ENCODE measurements at regions not wholly inside any gene's neighbourhood (a gene's known extent, or its start where the extent isn't known, plus 50 kb on each side); places are given as distances from the start of the nearest gene placed in this dataset.
"Not testable (repeated sequence)": the region's sequence is repeated elsewhere in the genome, so short reads cannot be mapped to it uniquely, and the experiment has no call there.

DNA sequence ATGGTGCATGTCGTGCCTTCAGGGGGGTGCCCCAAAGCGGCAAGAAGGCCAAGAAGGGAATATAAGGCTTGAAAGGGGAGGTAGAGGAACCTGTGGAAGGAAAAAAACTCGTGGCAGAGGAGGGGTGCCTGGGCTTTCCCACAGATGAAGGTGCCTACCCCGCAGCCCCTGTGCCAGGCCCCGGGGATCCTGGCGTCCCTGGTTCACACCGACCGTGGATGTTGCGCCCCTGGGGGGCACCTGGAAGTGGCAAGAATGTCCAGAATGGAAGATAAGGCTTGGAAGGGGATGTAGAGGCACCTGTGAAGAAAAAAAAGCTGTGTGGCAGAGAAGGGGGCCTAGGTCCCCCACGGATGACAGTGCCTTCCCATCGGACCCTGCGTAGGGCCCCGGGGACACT, 282.2 kb downstream of the ALG10 start:
- DNase-seq (ENCODE audit: low spot score): no peak

DNA sequence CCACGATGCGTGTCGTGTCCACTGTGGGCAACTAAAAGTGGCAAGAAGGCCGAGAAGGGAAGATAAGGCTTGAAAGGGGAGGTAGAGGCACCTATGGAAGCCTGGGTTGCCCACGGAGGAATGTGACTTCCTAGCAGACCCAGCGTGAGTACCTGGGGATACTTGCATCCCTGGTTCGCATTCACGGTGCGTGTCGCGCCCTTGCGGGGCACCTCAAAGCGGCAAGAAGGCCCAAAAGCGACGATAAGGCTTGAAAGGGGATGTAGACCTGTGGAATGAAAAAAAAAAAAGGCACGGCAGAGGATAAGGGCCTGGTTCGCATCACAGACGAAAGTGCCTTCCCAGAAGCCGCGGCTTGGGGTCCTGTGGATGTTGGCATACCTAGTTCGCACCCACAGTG, 282.9 kb downstream of the ALG10 start:
- DNase-seq (ENCODE audit: low spot score): no peak

DNA sequence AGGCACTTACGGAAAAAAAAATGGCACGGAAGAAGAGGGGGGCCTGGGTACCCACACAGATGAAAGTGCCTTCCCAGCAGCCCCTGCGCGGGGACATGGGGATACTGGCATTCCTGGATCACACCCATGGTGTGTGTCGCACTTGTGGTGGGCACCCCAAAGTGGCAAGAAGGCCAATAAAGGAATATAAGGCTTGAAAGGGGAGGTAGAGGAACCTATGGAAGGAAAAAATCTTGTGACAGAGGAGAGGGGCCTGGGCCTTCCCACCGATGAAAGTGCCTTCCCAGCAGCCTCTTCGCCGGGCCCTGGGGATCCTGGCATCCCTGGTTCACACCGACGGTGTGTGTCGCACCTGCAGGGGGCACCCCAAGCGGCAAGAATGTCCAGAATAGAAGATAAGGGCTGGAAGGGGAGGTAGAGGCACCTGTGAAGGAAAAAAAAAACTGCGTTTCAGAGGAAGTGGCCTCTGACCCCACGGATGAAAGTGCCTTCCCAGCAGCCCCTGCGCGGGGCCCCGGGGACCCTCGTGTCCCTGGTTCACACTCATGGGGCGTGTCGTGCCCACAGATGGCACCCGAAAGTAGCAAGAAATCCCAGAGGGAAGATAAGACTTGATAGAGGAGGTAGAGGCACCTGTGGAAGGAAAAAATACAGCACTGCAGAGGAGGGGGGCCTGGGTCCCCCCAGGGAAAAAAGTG, 284.0 kb downstream of the ALG10 start:
- DNase-seq (ENCODE audit: low spot score): no peak

DNA sequence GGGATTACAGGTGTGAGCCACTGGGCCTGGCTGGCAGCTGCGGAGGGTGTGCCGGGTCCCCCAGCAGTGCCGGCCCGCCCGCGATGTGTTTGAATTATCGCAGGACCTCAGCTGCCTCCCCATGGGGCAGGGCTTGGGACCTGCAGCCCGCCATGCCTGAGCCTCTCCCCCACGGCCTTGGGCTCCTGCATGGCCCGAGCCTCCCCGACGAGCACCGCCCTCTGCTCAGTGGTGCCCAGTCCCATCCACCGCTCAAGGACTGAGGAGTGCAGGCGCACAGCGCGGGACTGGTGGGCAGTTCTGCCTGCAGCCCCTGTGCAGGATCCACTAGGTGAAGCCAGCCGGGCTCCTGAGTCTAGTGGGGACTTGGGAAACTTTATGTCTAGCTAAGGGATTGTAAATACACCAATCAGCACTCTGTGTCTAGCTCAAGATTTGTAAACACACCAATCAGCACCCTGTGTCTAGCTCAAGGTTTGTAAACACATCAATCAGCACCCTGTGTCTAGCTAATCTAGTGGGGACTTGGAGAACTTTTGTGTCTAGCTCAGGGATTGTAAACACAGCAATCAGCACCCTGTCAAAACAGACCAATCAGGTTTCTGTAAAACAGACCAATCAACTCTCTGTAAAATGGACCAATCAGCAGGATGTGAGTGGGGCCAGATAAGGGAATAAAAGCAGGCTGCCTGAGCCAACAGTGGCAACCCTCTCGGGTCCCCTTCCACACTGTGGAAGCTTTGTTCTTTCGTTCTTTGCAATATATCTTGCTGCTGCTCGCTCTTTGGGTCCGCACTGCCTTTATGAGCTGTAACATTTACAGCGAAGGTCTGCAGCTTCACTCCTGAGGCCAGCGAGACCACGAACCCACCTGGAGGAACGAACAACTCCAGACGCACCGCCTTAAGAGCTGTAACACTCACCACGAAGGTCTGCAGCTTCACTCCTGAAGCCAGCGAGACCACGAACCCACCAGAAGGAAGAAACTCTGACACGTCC, 287.8 kb downstream of the ALG10 start:
- DNase-seq (ENCODE audit: low spot score): not testable (repeated sequence)

DNA sequence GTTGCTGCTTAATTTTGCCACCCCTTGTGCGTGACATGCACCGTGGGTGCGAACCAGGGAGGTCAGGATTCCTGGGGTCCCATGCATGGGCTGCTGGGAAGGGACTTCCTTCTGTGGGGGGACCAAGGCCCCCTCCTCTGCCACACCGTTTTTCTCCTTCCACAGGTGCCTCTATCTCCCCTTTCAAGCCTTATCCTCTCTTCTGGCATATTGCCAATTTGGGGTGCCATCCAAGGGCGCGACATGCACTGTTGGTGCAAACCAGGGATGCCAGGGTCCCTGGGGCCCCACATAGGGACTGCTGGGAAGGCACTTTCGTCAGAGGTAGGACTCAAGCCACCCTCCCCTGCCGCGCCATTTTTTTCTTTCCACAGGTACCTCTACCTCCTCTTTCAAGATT, 289.0 kb downstream of the ALG10 start:
- no peak for DNase-seq (ENCODE audit: low spot score)

DNA sequence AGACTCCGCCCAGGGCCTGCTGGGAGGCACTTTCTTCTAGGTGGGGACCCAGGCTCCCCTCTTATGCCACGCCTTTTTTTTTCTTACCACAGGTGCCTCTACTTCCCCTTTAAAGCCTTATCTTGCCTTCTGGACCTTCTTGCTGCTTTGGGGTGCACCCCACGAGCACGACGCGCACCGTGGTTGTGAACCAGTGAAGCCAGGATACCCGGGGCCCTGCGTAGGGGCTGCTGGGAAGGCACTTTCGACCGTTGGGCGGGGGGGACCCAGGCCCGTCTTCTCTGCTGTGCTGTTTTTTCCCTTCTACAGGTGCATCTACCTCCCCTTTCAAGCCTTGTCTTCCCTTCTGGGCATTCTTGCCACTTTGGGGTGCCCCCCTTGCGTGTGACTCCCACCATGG, 305.4 kb downstream of the ALG10 start:
- DNase-seq (ENCODE audit: low spot score): no peak

DNA sequence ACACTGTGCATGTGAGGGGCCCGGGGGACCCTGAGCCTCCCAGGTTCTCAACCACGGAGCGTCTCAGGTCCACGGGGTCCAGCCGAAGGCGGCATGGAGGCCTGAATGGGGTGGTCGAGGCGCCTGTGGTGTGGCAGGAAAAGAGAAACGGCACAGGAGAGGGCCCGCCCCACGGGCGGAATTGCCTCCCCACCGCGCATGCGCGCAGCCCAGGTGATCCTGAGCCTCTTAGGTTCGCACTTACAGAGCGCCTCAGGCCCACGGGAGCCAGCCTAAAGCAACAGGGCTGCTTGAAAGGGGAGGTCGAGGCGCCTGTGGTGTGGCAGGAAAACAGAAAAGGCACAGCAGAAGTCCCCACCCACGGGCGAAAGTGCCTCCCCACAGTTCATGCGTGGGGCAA, 311.0 kb downstream of the ALG10 start:
- DNase-seq (ENCODE audit: low spot score): no peak

DNA sequence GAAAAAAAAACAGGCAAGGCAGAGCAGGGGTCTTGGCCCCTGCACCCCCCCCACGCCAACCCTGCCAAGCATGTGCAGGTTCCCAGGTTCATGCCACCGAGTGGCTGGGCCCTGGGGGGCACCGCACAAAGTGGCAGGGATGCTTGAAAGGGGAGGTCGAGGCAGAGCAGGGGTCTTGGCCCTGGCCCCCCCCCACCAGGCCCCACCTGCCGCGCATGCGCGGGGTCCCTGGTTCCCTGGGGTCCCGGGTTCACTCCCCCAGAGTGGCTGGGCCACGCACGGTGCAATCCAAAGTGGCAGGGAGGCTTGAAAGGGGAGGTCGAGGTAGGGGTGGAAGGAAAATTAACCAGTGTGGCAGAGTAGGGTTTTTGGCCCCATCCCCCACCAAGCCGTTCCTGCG, 312.2 kb downstream of the ALG10 start:
- DNase-seq (ENCODE audit: low spot score): no peak

DNA sequence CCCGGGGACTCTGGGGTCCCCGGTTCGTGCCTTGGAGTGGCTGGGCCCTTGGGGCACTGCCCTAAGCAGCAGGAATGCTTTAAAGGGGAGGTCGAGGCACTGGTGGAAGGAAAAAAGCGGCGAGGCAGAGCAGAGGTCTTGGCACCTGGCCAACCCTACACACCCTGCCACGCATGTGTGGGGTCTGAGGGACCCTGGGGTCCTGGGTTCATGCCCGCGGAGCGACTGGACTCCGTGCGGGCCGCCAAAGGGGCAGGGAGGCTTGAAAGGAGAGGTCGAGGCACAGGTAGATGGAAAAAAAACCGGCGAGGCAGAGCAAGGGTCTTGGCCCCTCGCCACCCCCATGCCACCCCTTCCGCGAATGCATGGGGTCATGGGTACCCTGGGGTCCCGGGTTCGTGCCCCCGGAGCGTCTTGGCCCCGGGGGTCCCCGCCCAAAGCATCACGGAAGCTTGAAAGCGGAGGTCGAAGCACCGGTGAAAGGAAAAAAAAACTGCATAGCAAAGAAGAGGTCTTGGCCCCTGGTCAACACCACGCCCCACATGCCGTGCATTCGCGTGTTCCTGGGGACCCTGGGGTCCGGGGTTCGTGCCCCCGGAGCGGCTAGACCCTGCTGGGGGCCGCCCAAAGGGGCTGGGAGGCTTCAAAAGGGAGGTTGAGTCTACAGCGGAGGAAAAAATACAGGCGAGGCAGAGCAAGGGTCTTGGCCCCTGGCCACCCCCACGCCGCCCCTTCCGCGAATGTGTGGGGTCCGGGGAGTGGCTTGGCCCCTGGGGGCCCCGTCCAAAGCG, 312.9 kb downstream of the ALG10 start:
- DNase-seq (ENCODE audit: low spot score): no peak

DNA sequence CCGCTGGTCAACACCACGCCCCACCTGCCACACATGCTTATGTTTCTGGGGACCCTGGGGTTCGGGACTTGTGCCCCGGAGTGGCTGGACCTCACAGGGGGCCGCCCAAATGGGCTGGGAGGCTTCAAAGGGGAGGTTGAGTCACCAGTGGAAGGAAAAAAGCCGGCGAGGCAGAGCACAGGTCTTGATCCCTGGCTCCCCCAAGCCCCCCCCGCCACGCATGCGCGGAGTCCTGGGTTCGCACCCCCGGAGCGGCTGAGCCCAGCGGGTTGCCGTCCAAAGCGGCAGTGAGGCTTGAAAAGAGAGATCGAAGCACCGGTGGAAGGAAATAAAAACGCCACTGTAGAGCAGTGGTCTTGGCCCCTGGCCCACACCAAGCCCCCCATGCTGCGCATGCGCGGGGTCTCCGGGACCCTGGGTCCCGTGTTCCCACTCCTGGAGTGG, 313.5 kb downstream of the ALG10 start:
- no peak for DNase-seq (ENCODE audit: low spot score)

DNA sequence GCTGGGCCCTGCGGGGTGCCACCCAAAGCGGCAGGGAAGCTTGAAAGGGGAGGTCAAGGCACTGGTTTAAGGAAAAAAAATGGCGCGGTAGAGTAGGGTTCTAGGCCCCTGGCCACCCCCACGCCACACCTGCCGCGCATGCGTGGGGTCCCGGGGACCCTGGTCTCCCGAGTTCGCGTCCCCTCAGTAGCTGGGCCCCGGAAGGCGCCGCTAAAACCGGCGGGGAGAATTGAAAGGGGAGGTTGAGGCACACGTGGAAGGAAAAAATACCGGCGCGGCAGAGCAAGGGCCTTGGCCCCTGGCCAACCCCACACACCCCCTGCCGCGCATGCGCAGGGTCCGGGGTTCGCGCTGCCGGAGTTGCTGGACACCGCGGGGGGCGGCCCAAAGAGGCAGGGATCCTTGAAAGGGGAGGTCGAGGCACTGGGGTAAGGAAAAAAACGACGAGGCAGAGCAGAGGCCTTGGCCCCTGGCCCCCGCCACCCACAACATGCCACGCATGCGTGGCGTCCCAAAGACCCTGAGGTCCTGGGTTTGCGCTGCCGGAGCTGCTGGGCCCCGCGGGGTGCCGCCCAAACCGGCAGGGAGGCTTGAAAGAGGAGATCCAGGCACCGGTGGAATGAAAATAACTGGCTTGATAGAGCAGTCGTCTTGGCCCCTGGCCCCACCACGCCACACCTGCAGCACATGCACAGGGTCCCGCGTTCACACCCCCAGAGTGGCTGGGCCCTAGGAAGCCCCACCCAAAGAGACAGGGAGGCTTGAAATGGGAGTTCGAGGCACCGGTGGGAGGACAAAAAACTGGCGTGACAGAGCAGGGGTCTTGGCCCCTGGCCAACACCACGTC, 314.5 kb downstream of the ALG10 start:
- no peak for DNase-seq (ENCODE audit: low spot score)

DNA sequence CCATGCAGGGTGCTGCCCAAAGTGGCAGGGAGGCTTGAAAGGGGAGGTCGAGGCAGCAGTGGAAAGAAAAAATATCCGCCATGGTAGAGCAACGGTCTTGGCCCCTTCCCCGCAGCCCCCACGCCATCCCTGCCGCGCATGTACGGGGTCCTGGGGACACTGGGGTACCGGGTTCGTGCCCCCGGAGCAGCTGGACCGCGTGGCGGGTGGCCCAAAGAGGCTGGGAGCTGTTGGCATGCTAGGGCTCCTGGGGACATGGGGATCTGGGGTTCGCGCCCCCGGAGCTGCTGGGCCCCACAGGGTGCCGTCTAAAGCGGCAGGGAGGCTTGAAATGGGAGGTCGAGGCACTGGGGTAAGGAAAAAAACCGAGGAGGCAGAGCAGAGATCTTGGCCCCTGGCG, 316.5 kb downstream of the ALG10 start:
- no peak for DNase-seq (ENCODE audit: low spot score)

DNA sequence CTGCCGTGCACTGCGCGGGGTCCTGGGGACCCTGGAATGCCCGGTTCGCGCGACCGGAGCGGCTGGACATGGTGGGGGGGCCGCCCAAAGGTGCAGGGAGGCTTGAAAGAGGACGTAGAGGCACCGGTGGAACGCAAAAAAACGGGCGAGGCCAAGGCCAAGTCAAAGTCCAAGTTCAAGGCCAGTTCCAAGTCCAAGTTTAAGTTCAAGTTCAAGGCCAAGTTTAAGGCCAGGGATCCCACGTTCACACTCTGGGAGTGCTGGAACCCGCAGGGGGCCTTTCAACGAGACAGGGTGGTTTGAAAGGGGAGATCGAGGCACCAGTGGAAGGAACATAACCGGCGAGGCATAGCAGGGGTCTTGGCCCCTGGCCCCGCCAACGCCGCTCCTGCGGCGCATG, 317.6 kb downstream of the ALG10 start:
- DNase-seq (ENCODE audit: low spot score): no peak

DNA sequence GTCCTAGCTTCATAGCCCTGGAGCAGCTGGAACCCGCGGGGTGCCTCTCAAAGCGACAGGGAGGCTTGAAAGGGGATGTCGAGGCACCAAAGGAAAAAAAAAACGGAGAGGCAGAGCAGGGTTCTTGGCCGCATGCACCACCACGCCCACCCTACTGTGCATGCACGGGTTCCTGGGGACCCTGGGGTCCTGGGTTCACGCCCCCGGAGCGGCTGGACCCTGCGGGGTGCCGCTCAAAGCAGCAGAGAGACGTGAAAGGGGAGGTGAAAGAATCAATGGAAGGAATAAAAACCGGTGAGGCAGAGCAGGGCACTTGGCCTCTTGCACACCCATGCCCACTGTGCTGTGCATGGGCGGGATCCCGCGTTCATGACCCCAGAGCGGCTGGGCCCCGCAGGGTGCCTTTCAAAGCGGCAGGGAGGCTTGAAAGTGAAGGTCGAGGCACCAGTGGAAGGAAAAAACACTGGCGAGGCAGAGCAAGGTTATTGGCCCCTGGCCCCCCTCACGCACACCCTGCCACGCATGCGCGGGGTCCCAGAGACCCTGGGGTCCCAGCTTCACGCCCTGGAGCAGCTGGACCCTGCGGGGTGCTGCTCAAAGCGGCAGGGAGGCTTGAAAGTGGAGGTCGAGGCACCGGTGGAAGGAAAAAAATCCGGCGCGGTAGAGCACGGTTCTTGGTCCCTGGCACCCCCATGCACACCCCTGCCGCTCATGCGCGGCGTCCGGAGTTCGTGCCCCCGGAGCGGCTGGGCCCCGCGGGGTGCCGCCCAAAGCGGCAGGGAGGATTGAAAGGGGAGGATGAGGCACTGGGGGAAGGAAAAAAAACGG, 318.5 kb downstream of the ALG10 start:
- no peak for DNase-seq (ENCODE audit: low spot score)

DNA sequence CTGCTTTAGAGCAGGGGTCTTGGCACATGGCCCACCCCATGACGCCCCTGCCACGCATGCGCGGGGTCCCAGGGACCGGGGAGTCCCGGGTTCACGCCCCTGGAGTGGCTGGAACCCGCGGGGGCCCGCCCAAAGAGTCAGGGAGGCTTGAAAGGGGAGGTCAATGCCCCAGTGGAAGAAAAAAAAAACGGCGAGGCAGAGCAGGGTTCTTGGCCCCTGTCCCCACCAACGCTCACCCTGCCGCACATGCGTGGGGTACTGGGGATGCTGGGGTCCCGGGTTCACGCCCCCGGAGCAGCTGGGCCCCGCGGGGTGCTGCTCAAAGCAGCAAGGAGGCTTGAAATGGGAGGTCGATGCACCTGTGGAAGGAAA, 319.1 kb downstream of the ALG10 start:
- no peak for DNase-seq (ENCODE audit: low spot score)

DNA sequence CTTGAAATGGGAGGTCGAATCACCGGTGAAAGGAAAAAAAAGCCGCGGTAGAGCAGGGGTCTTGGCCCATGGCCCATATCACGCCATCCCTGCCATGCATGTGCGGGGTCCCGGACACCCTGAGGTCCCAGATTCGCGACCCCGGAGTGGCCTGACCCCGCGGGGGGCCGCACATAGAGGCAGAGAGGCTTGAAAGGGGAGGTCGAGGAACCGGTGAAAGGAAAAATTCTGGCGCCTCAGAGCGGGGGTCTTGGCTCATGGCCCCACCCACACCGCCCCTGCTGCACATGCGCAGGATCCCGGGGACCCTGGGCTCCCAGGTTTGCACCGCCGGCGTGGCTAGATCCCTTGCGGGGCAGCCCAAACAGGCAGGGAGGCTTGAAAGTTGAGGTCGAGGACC, 319.8 kb downstream of the ALG10 start:
- no peak for DNase-seq (ENCODE audit: low spot score)

DNA sequence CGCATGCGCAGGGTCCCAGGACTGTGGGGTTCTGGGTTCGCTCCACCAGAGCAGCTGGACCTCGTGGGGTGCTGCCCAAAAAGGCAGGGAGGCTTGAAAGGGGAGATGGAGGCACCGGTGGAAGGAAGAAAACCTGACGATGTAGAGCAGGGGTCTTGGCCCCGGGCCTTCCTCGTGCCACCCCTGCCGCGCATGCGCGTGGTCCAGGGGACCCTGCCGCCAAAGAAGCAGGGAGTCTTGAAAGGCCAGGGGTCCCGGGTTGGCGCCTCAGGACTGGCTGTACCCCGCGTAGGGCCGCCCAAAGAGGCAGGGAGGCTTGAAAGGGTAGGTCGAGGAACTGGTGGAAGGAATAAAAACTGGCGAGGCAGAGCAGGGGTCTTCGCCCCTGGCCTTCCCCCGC, 321.0 kb downstream of the ALG10 start:
- no peak for DNase-seq (ENCODE audit: low spot score)

DNA sequence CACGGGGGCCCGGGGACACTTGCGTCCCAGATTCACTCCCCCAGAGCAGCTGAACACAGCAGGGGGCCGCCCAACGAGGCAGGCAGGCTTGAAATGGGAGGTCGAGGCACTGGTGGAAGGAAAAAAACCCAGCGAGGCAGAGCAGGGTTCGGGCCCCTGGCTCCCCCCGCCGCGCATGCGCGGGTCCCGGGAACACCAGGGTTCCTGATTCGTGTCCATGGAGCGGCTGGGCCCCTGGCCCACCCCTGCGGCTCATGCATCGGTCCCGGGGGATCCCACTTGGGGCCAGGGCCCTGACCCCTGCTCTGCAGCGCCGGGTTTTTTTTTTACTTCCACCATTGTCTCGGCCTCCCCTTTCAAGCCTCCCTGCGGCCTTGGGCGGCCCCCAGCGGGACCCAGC, 321.5 kb downstream of the ALG10 start:
- no peak for DNase-seq (ENCODE audit: low spot score)

DNA sequence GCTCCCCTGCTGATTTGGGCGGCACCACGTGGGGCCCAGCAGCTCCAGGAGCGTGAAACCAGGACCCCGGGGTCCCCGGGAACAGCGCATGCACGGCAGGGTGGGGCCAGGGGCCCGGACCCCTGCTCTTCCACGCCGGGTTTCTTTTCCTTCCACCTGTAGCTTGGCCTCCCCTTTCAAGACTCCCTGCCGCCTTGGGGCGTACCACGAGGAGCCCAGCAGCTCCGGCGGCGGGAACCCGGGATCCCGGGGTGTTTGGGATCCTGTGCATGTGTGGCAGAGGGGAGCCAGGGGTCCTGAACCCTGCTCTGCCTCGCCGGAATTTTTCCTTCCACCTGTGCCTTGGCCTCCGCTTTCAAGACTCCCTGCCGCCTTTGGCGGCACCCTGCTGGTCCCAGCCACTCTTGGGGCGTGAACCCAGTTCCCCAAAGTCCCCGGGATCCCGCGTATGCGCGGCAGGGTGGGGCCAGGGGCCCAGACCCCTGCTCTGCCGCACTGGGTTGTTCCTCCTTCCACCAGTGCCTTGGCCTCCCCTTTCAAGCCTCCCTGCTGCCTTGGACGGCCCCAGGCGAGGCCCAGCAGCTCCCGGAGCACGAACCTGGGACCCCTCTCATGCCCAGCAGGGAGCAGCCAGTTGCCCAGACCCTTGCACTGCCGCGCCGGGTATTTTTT, 322.7 kb downstream of the ALG10 start:
- no peak for DNase-seq (ENCODE audit: low spot score)

DNA sequence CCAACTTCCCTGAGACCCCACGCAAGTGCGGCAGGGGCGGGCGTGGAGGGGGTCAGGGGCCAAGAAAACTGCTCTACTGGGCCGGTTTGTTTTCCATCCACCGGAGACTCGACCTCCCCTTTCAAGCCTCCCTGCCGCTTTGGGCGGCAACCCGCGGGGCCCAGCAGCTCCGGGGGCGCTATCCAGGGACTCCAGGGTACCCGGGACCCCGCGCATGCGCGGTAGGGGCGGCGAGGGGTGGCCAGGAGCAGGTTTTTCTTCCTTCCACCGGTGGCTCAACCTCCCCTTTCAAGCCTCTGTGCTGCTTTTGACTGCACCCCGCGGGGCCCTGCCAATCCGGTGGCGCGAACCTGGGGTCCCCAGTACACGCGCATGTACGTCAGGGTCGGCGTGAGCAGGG, 323.5 kb downstream of the ALG10 start:
- no peak for DNase-seq (ENCODE audit: low spot score)
